ENCODE measurements at regions not wholly inside any gene's neighbourhood (a gene's known extent, or its start where the extent isn't known, plus 50 kb on each side); places are given as distances from the start of the nearest gene placed in this dataset.
A peak's percentile ranks its signal among the peaks of the same experiment; 100 is the strongest.

DNA sequence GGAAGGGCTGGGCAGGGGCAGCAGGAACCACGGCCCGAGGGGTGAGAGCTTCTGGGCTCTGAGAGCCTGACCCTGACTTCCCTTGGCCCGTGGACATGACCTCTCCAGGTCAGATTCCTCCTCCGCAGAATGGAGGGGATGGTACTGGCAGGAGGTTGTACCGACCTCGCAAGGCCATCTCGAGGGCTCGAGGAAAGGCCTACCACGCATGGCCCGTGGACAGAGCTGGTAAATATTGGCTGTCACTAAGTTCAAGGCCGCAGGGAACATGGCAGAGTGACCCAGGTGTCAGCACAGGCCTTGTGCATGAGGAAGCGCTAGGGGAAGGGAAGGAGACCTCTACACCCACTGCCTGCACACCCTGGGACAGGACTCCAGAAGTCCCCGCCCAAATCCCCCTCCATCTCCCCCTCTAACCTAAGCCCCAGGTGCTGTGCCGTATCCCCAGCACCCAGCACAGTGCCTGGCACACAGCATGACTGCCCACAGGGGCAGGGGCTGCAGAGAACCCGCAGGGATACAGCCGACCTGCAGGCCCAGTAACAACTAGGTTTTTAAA lies 54.9 kb upstream of the PPP2R5C start:
- no peak for DNase-seq (ENCODE audit: low read depth, low spot score)

- peak; percentile 42 for DNase-seq (ENCODE audit: low read depth, low spot score)
Measured at GRCh38 chr14:101707068-101707842, 54.3 kb upstream of the PPP2R5C start.

DNA sequence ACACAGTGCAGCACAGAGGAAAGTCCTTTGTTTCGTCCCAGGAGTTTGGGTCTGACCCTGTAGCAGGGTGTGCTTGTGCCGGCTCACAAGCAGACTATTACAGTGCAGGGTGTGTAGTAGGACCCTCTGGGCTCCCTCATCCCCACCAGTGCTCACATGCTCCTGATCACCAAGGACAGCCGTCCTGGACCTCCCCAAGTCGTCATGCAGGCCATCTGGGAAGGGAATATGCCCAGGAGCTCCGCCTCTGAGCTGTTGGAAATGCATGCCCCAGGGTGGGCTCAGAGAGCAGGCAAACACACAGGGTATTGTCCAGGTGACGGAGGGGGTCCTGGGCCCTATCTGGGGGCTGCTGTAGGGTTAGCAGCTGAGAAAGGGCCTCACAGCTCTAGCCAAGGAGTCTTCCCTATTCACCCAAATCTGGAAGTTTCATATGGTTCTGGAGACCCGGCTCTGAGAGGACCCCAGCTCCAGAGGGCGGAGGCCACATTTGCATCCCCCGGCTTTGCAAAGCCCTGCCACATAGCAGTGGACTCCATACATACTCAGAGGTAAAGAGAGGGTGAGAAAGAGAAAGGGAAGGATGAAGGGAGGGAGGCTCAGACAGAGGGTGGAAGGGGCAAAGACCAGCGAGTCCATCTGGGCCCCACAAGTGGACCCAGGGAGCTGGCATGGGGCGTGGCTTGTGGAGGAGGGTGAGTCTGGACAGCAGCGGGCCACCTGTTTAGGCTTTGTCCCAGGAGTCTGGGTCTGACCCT lies 53.5 kb upstream of the PPP2R5C start:
- no peak for DNase-seq (ENCODE audit: low read depth, low spot score)

- no peak for DNase-seq (ENCODE audit: low read depth, low spot score)
Measured at GRCh38 chr14:101708853-101709532, 52.5 kb upstream of the PPP2R5C start.

DNA sequence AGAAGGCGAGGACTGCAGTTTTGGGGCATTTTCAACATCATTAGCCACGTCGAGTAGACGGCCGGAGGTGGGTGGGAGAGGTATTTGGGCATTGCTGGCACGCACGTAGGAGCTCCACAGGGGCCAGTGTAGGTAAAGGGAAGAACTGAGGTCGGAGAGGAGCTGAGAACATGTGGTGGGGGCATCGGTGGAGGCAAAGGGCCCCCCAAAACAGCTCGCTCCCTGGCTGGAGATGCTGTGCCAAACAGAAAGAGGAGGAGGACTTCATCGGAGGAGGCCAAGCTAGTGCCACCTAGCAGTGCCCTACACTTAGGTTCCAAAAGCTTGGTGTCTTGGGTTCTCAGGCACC lies 52.0 kb upstream of the PPP2R5C start:
- no peak for DNase-seq (ENCODE audit: low read depth, low spot score)

GRCh38 chr14:101709962-101710931 lies 51.3 kb upstream of the PPP2R5C start:
- no peak for DNase-seq (ENCODE audit: low read depth, low spot score)

GRCh38 chr14:101711041-101711856 lies 50.3 kb upstream of the PPP2R5C start:
- no peak for DNase-seq (ENCODE audit: low read depth, low spot score)

Measured in activated naive CD8-positive, alpha-beta T cell treated with anti-CD3 and anti-CD28 coated beads, Interleukin-2, amount 50 U/mL, for 16 hours (primary cell).